ENCODE measurements at regions not wholly inside any gene's neighbourhood (a gene's known extent, or its start where the extent isn't known, plus 50 kb on each side); places are given as distances from the start of the nearest gene placed in this dataset.

- DNase-seq (ENCODE audit: low read depth) = no peak
These were observed 283.7 kb downstream of the HLX start for GRCh38 chr1:221162939-221163338.

- peak; percentile 8 for DNase-seq (ENCODE audit: low read depth)
These were observed 284.8 kb downstream of the HLX start for GRCh38 chr1:221164029-221164428.

- no peak for DNase-seq (ENCODE audit: low read depth)
These were observed 286.0 kb downstream of the HLX start for GRCh38 chr1:221164951-221165838.

- no peak for DNase-seq (ENCODE audit: low read depth)
These were observed 286.7 kb downstream of the HLX start for GRCh38 chr1:221165839-221166500.

- DNase-seq (ENCODE audit: low read depth) = no peak
These were observed 287.5 kb downstream of the HLX start for GRCh38 chr1:221166559-221167318.

- DNase-seq (ENCODE audit: low read depth) = peak; percentile 68
These were observed 290.2 kb downstream of the HLX start for GRCh38 chr1:221169447-221169889.

GRCh38 chr1:221170171-221170570 lies 290.9 kb downstream of the HLX start:
- DNase-seq (ENCODE audit: low read depth) = no peak

- no peak for DNase-seq (ENCODE audit: low read depth)
These were observed 292.5 kb downstream of the HLX start for GRCh38 chr1:221171768-221172167.

GRCh38 chr1:221172841-221173240 lies 293.6 kb downstream of the HLX start:
- no peak for DNase-seq (ENCODE audit: low read depth)

GRCh38 chr1:221174330-221174993 lies 295.2 kb downstream of the HLX start:
- DNase-seq (ENCODE audit: low read depth) = no peak

GRCh38 chr1:221175249-221175648 lies 296.0 kb downstream of the HLX start:
- no peak for DNase-seq (ENCODE audit: low read depth)

- DNase-seq (ENCODE audit: low read depth) = no peak
These were observed 301.6 kb downstream of the HLX start for GRCh38 chr1:221180704-221181368.

GRCh38 chr1:221182791-221183533 lies 303.7 kb downstream of the HLX start:
- no peak for DNase-seq (ENCODE audit: low read depth)

- DNase-seq (ENCODE audit: low read depth) = no peak
These were observed 305.0 kb downstream of the HLX start for GRCh38 chr1:221184131-221184794.

GRCh38 chr1:221187174-221187573 lies 307.9 kb downstream of the HLX start:
- no peak for DNase-seq (ENCODE audit: low read depth)

- no peak for DNase-seq (ENCODE audit: low read depth)
These were observed 309.2 kb downstream of the HLX start for GRCh38 chr1:221188458-221188857.

- no peak for DNase-seq (ENCODE audit: low read depth)
These were observed 311.0 kb downstream of the HLX start for GRCh38 chr1:221190249-221190648.

GRCh38 chr1:221192055-221192454 lies 312.8 kb downstream of the HLX start:
- DNase-seq (ENCODE audit: low read depth) = no peak

GRCh38 chr1:221200464-221200863 lies 321.2 kb downstream of the HLX start:
- DNase-seq (ENCODE audit: low read depth) = no peak

GRCh38 chr1:221201773-221202172 lies 322.5 kb downstream of the HLX start:
- no peak for DNase-seq (ENCODE audit: low read depth)

Data from non-pigmented ciliary epithelial cell (primary cell).